Esophagus muscularis mucosa (tissue), 4 donors: ENCODE measurements at regions not wholly inside any gene's neighbourhood (a gene's known extent, or its start where the extent isn't known, plus 50 kb on each side); places are given as distances from the start of the nearest gene placed in this dataset.

ENCODE experiments used
- DNase-seq: peaks from one replicate; pipeline ENCODE4 v3.0.0-alpha.2; 2017; ENCODE audit errors: extremely low spot score
- H3K27ac ChIP-seq, 4 donors: fragments of 200-600 bp; sonication (generic); replicated peaks in 1 of 4; 1 replicate in 3 of 4; 2 replicates in 1 of 4; pipeline ENCODE4 v1.5.1; 2016 to 2019; ENCODE audit warnings: mild to moderate bottlenecking in 1 of 4
- H3K27me3 ChIP-seq, 4 donors: fragments of 200-600 bp; sonication (generic); one replicate each; pipeline versions ENCODE4 v1.5.1 to v1.6.0; 2016 to 2019
- H3K36me3 ChIP-seq, 4 donors: fragments of 200-600 bp; sonication (generic); one replicate each; pipeline ENCODE4 v1.5.1; 2016 to 2019
- H3K4me1 ChIP-seq, 4 donors: fragments of 200-600 bp; sonication (generic); one replicate each; pipeline ENCODE4 v1.5.1; 2016 to 2019
- H3K4me3 ChIP-seq, 4 donors: fragments of 200-600 bp; sonication (generic); 1 replicate in 2 of 4; 2 replicates in 2 of 4; pipeline ENCODE4 v1.5.1; 2016 to 2019; ENCODE audit warnings: mild to moderate bottlenecking in 4 of 4, moderate library complexity in 1 of 4
- H3K9me3 ChIP-seq, 4 donors: fragments of 200-600 bp; sonication (generic); 1 replicate in 3 of 4; 2 replicates in 1 of 4; pipeline ENCODE4 v1.5.1; 2016 to 2019
- CTCF ChIP-seq, 3 experiments: fragments of 200-600 bp in 2 of 3; fragments of 450-650 bp in 1 of 3; sonication (generic) in 2 of 3; IDR thresholded peaks; one replicate each; pipeline ENCODE4 v1.5.1; 2017 to 2019; ENCODE audit warnings: antibody characterized with exemption in 3 of 3, mild to moderate bottlenecking in 2 of 3, moderate library complexity in 1 of 3
- EP300 ChIP-seq: sonication (generic); formaldehyde crosslinking; IDR thresholded peaks from one replicate; pipeline ENCODE4 v1.6.1; 2017; ENCODE audit warnings: antibody characterized with exemption
- POLR2A ChIP-seq: fragments of 450-650 bp; IDR thresholded peaks from one replicate; pipeline ENCODE4 v1.6.1; 2017; ENCODE audit warnings: antibody characterized with exemption, moderate library complexity, mild to moderate bottlenecking, low read depth
- POLR2AphosphoS5 ChIP-seq, 2 donors: sonication (generic); formaldehyde crosslinking; IDR thresholded peaks; one replicate each; pipeline ENCODE4 v1.6.1; 2017; ENCODE audit warnings: antibody characterized with exemption in 2 of 2
- WGBS: methylation state at CpG from one replicate; pipeline ENCODE4 v1.1.5; 2018; 5-methylcytosine and 5-hydroxymethylcytosine counted together
- intact Hi-C: fragments of 100-400 bp; cut with DNase I; formaldehyde crosslinking; loops from one replicate; pipeline ENCODE4 v1.15.1; 2023

- Histone ChIP-seq H3K36me3 (no peaks in the 10 kb centered on the region), H3K4me1 (no peaks in the 10 kb centered on the region), H3K4me3 (no peak overlapping the region), H3K9me3 (peaks cover 0 to 8% (median 2%) of the 10 kb centered on the region in 4 donors), H3K27ac (no peak overlapping the region), H3K27me3 (no peaks in the 10 kb centered on the region)
- intact Hi-C loops = no loop called here
- DNase-seq = no peak
- no peak for TF ChIP-seq POLR2AphosphoS5 (IDR thresholded peaks at IDR 0.05)
- no peak for TF ChIP-seq EP300
- TF ChIP-seq POLR2A = no peak
- TF ChIP-seq CTCF (IDR thresholded peaks at IDR 0.05) = no peak
- 95% methylated on average over 2 of the region's 2 CpGs for WGBS
Measured at GRCh38 chr18:34028324-34028723, 196.4 kb downstream of the NOL4 start.

- no peak overlapping the region for H3K27ac ChIP-seq
- H3K36me3 ChIP-seq = no peaks in the 10 kb centered on the region
- no peak overlapping the region for H3K4me3 ChIP-seq
- no peak for DNase-seq
- TF ChIP-seq CTCF (IDR thresholded peaks at IDR 0.05) (no peak), POLR2AphosphoS5 (IDR thresholded peaks at IDR 0.05) (no peak), EP300 (no peak), POLR2A (no peak)
- no peaks in the 10 kb centered on the region for H3K4me1 ChIP-seq
- WGBS = 90% methylated on average over 1 of the region's 1 CpG
- no peaks in the 10 kb centered on the region for H3K9me3 ChIP-seq
- intact Hi-C loops = no loop called here
- no peaks in the 10 kb centered on the region for H3K27me3 ChIP-seq
Measured at GRCh38 chr18:34025191-34025801, 199.4 kb downstream of the NOL4 start.

- H3K4me1 ChIP-seq = no peaks in the 10 kb centered on the region
- H3K9me3 ChIP-seq = no peaks in the 10 kb centered on the region
- intact Hi-C loops = no loop called here
- TF ChIP-seq POLR2A = no peak
- no peak for TF ChIP-seq CTCF (IDR thresholded peaks at IDR 0.05)
- TF ChIP-seq EP300 = no peak
- no peak for TF ChIP-seq POLR2AphosphoS5 (IDR thresholded peaks at IDR 0.05)
- H3K27ac ChIP-seq = no peak overlapping the region
- no peaks in the 10 kb centered on the region for H3K36me3 ChIP-seq
- 64% methylated on average over 4 of the region's 4 CpGs for WGBS
- H3K27me3 ChIP-seq = no peaks in the 10 kb centered on the region
- no peak for DNase-seq
- no peak overlapping the region for H3K4me3 ChIP-seq
Measured at GRCh38 chr18:34023471-34023870, 201.2 kb downstream of the NOL4 start.

GRCh38 chr18:34018336-34018735 is 206.4 kb downstream of the NOL4 start:
- no peak overlapping the region for H3K4me3 ChIP-seq
- H3K27me3 ChIP-seq = no peaks in the 10 kb centered on the region
- WGBS = 69% methylated on average over 1 of the region's 1 CpG
- intact Hi-C loops = no loop called here
- H3K4me1 ChIP-seq = no peaks in the 10 kb centered on the region
- H3K36me3 ChIP-seq = no peaks in the 10 kb centered on the region
- no peaks in the 10 kb centered on the region for H3K9me3 ChIP-seq
- DNase-seq = no peak
- H3K27ac ChIP-seq = no peak overlapping the region
- TF ChIP-seq POLR2A (no peak), CTCF (IDR thresholded peaks at IDR 0.05) (no peak), EP300 (no peak), POLR2AphosphoS5 (IDR thresholded peaks at IDR 0.05) (no peak)

GRCh38 chr18:34003687-34004086 is 221.0 kb downstream of the NOL4 start:
- no peaks in the 10 kb centered on the region for H3K9me3 ChIP-seq
- intact Hi-C loops = no loop called here
- WGBS = 23% methylated on average over 1 of the region's 1 CpG
- DNase-seq = no peak
- H3K27ac ChIP-seq = no peak overlapping the region
- no peaks in the 10 kb centered on the region for H3K27me3 ChIP-seq
- H3K4me3 ChIP-seq = no peak overlapping the region
- TF ChIP-seq EP300 = no peak
- H3K36me3 ChIP-seq = no peaks in the 10 kb centered on the region
- H3K4me1 ChIP-seq = no peaks in the 10 kb centered on the region
